ENCODE measurements at regions not wholly inside any gene's neighbourhood (a gene's known extent, or its start where the extent isn't known, plus 50 kb on each side); places are given as distances from the start of the nearest gene placed in this dataset.

DNA sequence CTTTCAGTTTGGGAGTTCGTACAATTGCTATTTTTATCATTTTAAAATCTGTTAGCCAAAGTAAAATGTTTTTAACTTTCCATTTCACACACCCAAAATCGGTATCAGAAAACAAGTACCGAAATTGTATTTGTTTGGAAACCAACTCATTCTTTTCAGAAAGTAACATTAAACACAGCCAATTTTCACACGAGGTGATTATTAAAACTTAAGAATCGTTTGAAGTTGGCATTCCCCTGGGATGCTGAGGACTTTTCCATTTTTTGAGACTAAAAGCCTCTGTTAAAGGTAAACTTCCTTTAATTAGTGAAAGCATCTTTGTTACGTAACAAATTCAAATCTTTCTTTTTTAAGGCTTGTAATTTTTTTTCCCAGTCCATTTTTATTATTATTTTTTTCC lies 623.0 kb downstream of the VRK1 start:
- Histone ChIP-seq H3K27ac (ENCODE audit: extremely low read depth, low read depth, low read length) (no peak overlapping the region), H3K36me3 (ENCODE audit: control insufficient read depth in 2 of 2, insufficient read depth in 1 of 2, low read length in 2 of 2) (no peaks in the 10 kb centered on the region), H3K4me3 (ENCODE audit: low read depth, low read length) (no peak overlapping the region), H3K9me3 (ENCODE audit: control insufficient read depth, insufficient read depth, low read depth, low read length) (no peaks in the 10 kb centered on the region), H3K4me1 (ENCODE audit: control insufficient read depth, insufficient read depth, low read length) (no peaks in the 10 kb centered on the region)
- ChIA-PET CTCF (no interaction called here), POLR2A (no interaction called here)
- TF ChIP-seq, protein P1, sequence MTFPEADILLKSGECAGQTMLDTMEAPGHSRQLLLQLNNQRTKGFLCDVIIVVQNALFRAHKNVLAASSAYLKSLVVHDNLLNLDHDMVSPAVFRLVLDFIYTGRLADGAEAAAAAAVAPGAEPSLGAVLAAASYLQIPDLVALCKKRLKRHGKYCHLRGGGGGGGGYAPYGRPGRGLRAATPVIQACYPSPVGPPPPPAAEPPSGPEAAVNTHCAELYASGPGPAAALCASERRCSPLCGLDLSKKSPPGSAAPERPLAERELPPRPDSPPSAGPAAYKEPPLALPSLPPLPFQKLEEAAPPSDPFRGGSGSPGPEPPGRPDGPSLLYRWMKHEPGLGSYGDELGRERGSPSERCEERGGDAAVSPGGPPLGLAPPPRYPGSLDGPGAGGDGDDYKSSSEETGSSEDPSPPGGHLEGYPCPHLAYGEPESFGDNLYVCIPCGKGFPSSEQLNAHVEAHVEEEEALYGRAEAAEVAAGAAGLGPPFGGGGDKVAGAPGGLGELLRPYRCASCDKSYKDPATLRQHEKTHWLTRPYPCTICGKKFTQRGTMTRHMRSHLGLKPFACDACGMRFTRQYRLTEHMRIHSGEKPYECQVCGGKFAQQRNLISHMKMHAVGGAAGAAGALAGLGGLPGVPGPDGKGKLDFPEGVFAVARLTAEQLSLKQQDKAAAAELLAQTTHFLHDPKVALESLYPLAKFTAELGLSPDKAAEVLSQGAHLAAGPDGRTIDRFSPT (tag by site-specific recombination; IDR thresholded peaks at IDR 0.05), result no peak
- TF ChIP-seq ZNF677 (tag by site-specific recombination; IDR thresholded peaks at IDR 0.05) (no peak), ZNF645 (tag by site-specific recombination; IDR thresholded peaks at IDR 0.05) (no peak), ZNF707 (tag by site-specific recombination; IDR thresholded peaks at IDR 0.05) (no peak), ZBTB7A (tag by site-specific recombination; IDR thresholded peaks at IDR 0.05; ENCODE audit: low read depth) (no peak), ZNF555 (tag by site-specific recombination; conservative IDR thresholded peaks at IDR 0.05) (no peak), HOXA7 (CRISPR knock-in tag; IDR thresholded peaks at IDR 0.05; ENCODE audit: borderline replicate concordance) (no peak), ZBTB48 (tag by site-specific recombination; IDR thresholded peaks at IDR 0.05) (no peak), ZNF23 (tag by site-specific recombination; IDR thresholded peaks at IDR 0.05; ENCODE audit: borderline replicate concordance) (no peak), ZNF248 (tag by site-specific recombination; IDR thresholded peaks at IDR 0.05) (no peak), ZBTB44 (tag by site-specific recombination; IDR thresholded peaks at IDR 0.05) (no peak), KLF7 (tag by site-specific recombination; IDR thresholded peaks at IDR 0.05; ENCODE audit: borderline replicate concordance) (no peak), IKZF3 (tag by site-specific recombination; IDR thresholded peaks at IDR 0.05) (no peak), ZNF510 (tag by site-specific recombination; IDR thresholded peaks at IDR 0.05; ENCODE audit: insufficient replicate concordance) (no peak), ZNF621 (tag by site-specific recombination; IDR thresholded peaks at IDR 0.05) (no peak), ZNF830 (tag by site-specific recombination; IDR thresholded peaks at IDR 0.05; ENCODE audit: low read depth) (no peak)
- TF ChIP-seq, protein P2, sequence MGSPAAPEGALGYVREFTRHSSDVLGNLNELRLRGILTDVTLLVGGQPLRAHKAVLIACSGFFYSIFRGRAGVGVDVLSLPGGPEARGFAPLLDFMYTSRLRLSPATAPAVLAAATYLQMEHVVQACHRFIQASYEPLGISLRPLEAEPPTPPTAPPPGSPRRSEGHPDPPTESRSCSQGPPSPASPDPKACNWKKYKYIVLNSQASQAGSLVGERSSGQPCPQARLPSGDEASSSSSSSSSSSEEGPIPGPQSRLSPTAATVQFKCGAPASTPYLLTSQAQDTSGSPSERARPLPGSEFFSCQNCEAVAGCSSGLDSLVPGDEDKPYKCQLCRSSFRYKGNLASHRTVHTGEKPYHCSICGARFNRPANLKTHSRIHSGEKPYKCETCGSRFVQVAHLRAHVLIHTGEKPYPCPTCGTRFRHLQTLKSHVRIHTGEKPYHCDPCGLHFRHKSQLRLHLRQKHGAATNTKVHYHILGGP (tag by site-specific recombination; IDR thresholded peaks at IDR 0.05), result no peak
- TF ChIP-seq, protein P3, sequence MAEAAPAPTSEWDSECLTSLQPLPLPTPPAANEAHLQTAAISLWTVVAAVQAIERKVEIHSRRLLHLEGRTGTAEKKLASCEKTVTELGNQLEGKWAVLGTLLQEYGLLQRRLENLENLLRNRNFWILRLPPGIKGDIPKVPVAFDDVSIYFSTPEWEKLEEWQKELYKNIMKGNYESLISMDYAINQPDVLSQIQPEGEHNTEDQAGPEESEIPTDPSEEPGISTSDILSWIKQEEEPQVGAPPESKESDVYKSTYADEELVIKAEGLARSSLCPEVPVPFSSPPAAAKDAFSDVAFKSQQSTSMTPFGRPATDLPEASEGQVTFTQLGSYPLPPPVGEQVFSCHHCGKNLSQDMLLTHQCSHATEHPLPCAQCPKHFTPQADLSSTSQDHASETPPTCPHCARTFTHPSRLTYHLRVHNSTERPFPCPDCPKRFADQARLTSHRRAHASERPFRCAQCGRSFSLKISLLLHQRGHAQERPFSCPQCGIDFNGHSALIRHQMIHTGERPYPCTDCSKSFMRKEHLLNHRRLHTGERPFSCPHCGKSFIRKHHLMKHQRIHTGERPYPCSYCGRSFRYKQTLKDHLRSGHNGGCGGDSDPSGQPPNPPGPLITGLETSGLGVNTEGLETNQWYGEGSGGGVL (tag by site-specific recombination; IDR thresholded peaks at IDR 0.05), result no peak

- Histone ChIP-seq H3K9me3 (ENCODE audit: control insufficient read depth, insufficient read depth, low read depth, low read length) (no peaks in the 10 kb centered on the region), H3K27ac (ENCODE audit: extremely low read depth, low read depth, low read length) (no peak overlapping the region), H3K4me3 (ENCODE audit: low read depth, low read length) (no peak overlapping the region), H3K36me3 (ENCODE audit: control insufficient read depth in 2 of 2, insufficient read depth in 1 of 2, low read length in 2 of 2) (no peaks in the 10 kb centered on the region), H3K4me1 (ENCODE audit: control insufficient read depth, insufficient read depth, low read length) (no peaks in the 10 kb centered on the region)
- ChIA-PET CTCF (no interaction called here), POLR2A (no interaction called here)
- no peak for TF ChIP-seq SP3 (tag by site-specific recombination; IDR thresholded peaks at IDR 0.05)
- no peak for TF ChIP-seq ZNF311 (tag by site-specific recombination; IDR thresholded peaks at IDR 0.05; ENCODE audit: borderline replicate concordance)
- TF ChIP-seq SETDB1 (IDR thresholded peaks at IDR 0.05; ENCODE audit: insufficient read length, low read length), result no peak
- no peak for TF ChIP-seq ZNF785 (tag by site-specific recombination; IDR thresholded peaks at IDR 0.05)
- TF ChIP-seq ZNF558 (tag by site-specific recombination; IDR thresholded peaks at IDR 0.05), result no peak
- TF ChIP-seq ZNF585B (tag by site-specific recombination; IDR thresholded peaks at IDR 0.05), result no peak
- TF ChIP-seq ZNF791 (tag by site-specific recombination; IDR thresholded peaks at IDR 0.05), result no peak
- no peak for TF ChIP-seq KLF10 (tag by site-specific recombination; IDR thresholded peaks at IDR 0.05)
- no peak for TF ChIP-seq ZBTB21 (tag by site-specific recombination; IDR thresholded peaks at IDR 0.05)
- TF ChIP-seq ZIC2 (tag by site-specific recombination; IDR thresholded peaks at IDR 0.05), result no peak
These were observed 629.6 kb downstream of the VRK1 start for GRCh38 chr14:97426776-97427175.
